NCI-H524 (cell line): ENCODE measurements at regions not wholly inside any gene's neighbourhood (a gene's known extent, or its start where the extent isn't known, plus 50 kb on each side); places are given as distances from the start of the nearest gene placed in this dataset.
"Not testable (repeated sequence)": the region's sequence is repeated elsewhere in the genome, so short reads cannot be mapped to it uniquely, and the experiment has no call there.

Experiments used
- DNase-seq, 2 experiments: peaks; one replicate each; lab custom pipeline; 2025; lab: John Stamatoyannopoulos, UW

DNA sequence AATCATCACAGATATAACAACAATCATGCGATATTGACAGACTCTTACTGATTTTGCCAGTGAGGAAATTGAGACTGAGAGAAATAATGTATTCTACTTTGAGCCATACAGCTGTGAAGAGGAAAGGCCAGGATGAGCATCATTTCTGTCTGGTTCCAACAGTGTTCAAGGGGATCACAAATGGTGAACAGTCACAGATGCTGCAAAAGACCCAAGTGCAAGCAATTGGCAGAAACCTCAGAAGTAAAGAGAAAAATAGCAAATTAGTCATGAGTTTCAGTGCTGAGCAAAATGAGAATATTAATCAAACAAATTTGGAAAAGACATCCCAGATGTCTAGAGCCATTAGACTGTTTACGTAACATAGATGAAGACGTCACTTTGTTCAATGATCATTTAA is 114.1 kb downstream of the RAB38 start:
- DNase-seq = no peak

GRCh38 chr11:88059326-88059725 is 115.9 kb downstream of the RAB38 start:
- no peak for DNase-seq

- DNase-seq = no peak
Measured at GRCh38 chr11:88051396-88051795, 123.8 kb downstream of the RAB38 start.

DNA sequence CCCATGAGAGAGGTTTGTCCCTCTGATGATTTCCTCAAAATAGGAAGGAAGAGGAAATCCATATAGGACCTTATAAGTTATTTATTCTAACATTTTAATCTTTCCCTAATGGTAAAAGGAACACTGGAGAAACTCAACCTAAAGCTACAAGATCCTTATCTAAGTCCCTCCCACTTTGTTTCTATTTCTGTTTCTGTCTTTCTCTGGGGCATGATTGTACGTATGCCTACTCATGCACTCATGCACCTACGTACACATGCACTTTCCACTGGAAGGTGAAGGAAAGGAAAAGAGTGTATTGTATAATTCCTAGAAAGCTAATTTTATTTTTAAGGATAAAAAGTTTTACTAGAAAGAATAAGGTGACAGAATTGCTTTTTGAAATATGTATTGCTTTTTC is 125.0 kb downstream of the RAB38 start:
- DNase-seq = no peak

GRCh38 chr11:88045288-88045687 is 130.0 kb downstream of the RAB38 start:
- not testable (repeated sequence) for DNase-seq

DNA sequence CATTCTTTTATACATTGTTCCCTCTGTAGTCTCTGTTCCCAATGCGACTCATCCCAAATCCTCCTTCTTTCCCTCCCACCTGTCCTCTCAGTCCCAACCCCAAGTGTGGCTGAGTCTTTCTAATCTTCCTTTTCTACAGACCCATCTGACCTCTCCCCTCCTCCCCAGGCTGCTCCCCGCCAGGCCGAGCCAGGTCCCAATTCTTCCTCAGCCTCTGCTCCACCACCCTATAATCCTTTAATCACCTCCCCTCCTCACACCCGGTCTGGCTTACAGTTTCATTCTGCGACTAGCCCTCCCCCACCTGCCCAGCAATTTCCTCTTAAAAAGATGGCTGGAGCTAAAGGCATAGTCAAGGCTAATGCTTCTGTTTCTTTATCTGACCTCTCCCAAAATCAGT is 130.6 kb downstream of the RAB38 start:
- DNase-seq = peak; percentile 14 to 63

DNA sequence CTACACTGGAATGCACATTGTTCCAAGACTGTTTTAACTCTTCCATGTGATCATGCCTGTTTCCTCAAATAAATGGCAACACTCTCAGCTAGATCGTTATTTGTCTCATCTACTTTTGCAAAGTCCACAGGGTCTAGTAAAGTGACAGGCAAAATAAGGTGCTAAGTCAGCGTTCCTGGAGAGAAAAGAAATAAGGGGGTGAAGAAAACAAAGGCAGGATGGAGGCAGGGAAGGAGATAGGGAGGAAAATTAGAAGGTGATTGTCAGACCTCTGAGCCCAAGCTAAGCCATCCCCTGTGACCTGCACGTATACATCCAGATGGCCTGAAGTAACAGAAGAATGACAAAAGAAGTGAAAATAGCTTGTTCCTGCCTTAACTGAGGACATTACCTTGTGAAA is 132.1 kb downstream of the RAB38 start:
- DNase-seq = no peak

GRCh38 chr11:88042647-88043046 is 132.6 kb downstream of the RAB38 start:
- DNase-seq = no peak

DNA sequence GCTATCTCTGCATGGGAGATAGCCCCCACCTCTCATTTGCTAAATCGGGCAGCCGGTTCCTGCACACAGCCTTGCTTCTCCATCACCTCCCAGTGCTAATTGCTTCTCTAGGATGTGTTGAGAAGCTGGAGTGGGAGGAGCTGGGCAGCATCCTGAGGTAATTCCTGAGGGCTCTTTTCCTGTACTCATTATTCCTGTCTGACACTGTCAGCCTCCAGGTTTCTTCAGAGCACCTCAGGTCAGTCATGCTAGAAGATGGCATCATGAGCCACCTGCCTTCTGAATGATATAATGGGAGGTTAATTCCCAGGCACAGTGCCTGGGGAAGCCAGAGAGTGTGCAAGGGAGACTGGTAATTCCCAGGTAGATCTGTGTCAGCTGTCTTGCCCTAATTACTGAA is 133.0 kb downstream of the RAB38 start:
- no peak for DNase-seq

- no peak for DNase-seq
Measured at GRCh38 chr11:88041679-88042078, 133.6 kb downstream of the RAB38 start.

GRCh38 chr11:88040148-88040496 is 135.1 kb downstream of the RAB38 start:
- DNase-seq = no peak

DNA sequence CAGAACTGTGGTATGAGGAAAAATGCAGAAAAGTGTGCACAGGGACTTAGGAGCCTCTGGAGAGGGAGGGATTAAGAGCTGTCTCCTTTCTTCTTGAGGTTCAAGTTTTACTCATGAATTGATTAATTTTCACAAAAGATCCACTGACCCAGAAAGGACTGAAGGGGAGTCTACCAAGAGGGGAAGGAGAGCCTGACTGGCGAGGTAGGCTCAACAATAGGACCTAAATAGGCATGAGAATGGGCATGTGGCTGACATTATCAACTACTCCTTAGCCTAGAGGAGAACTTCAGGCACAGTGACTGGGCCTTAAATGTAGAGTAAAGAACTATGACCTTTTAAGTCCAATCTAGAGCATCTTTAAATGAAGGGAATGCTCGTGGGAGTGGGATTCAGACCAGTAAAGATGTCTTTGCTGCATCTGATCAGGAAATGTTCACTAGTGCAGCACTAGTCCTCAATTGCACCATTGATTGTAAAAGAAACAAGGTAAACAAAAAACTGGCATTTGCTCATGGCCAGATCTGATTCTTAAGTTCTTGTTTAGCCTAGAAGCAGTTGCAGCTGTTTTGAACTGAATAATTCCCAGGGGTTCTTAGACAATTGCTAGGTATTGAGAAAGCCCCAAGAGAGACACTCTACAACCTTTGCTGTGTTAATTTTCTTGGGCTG is 135.6 kb downstream of the RAB38 start:
- DNase-seq = no peak

DNA sequence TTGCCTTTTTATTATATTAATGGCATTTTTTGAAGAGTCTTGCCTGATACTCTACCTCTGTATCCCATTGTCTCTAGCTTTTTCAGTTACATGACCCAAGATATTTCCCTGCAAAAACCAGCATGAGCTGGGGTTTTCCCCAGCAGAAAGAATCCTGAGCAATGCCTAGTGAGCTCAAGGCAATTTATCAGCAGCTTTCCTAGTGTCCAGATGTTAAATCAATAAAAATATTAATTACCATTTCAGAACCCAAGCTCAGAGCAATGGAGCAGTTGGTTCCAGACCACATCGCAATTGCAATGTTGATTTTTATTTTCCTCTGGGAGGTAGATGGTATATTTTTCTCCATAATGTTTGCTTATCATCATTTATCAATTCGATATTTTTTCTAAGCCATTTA is 137.2 kb downstream of the RAB38 start:
- DNase-seq = no peak

GRCh38 chr11:88036701-88037100 is 138.5 kb downstream of the RAB38 start:
- no peak for DNase-seq

- no peak for DNase-seq
Measured at GRCh38 chr11:88035271-88035670, 140.0 kb downstream of the RAB38 start.

DNA sequence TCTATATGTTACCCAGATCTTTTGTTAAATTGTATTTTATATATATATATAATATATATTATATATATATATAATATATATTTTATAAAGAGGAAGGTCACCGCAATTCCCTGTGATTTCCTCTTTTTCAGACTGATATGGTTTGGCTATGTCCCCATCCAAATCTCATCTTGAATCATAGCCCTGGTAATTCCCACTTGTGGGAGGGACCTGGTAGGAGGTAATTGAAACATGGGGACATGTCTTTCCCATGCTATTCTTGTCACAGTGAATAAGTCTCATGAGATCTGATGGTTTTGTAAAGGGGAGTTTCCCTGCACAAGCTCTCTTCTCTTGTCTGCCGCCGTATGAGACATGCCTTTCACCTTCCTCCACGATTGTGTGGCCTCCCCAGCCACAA is 157.6 kb downstream of the RAB38 start:
- no peak for DNase-seq

GRCh38 chr11:88016392-88017170 is 158.7 kb downstream of the RAB38 start:
- peak; percentile 65 to 82 for DNase-seq

DNA sequence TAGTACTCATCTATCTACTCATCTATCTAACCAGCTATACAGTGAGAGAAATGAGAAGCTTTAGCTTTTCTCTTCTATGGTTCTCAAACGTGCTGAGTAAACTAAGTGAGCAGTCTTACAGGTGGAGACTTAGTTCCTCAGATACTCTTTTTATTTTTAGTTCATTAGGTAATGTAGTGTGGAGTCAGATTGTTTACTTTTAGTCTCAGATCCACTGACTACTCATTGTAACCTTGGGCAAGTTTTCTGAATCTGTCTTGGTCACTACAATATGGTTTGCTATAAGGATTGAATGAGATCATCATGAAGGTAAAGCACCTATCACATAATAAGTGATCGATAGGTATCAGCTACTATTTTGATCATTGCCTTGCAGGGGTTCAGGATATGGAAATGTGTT is 160.1 kb downstream of the RAB38 start:
- DNase-seq = no peak

GRCh38 chr11:88013508-88014065 is 161.7 kb downstream of the RAB38 start:
- no peak for DNase-seq

- DNase-seq = peak; percentile 12 to 72
Measured at GRCh38 chr11:88012456-88012855, 162.8 kb downstream of the RAB38 start.

DNA sequence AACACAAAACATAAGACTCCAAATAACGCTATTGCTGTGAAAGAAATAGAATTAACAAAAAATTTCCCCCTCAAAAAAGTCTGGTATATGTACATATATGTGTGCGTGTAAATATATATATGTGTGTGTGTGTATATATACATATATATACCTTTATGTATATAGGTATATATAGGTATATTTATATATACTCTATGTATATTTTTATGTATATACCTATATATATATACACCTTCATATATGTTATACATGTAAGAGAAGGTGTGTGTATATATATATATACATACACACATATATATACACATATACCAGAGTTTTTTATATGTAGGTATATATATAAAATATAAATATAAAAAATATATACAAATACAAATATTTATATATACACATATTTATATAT is 199.2 kb downstream of the RAB38 start:
- no peak for DNase-seq

DNA sequence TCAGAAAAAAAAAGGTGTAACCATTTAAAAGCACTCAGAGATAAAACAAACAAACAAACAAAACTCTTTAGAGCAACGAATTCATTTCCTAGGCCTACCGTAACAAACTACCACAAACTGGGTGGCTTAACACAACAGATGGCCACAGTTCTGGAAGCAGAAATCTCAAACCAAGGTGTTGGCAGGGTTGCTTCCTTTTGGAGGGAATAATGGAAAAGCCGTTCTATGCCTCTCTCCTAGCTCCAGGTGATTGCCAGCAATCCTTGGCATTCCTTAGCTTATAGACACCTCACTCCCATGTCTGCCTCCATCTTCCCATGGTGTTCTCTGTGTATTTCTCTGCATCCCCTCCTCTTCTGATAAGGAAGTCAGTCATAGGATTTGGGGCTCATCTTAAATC is 200.4 kb downstream of the RAB38 start:
- peak in 1 of 2 experiments; percentile 66 for DNase-seq

- no peak for DNase-seq
Measured at GRCh38 chr11:87972133-87972532, 203.1 kb downstream of the RAB38 start.

DNA sequence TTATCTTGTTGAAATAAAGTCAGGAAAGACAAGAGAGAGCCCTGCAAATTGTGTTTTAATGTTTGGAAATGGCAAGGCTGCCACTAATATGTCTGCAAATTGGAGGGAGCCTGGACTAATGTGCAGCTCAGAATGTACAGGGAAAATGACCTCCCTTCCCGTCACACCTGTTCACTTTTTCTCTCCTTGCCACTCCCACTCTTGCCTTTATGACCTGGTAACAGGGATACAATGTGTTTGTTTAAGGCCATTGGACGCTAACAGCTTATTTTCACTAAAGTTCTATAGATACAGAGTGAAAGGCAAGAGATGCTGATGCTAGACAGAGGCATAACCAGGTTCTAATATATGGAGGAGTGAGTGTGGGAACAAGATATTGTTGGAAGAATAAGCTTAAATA is 203.9 kb downstream of the RAB38 start:
- no peak for DNase-seq
